ENCODE measurements at regions not wholly inside any gene's neighbourhood (a gene's known extent, or its start where the extent isn't known, plus 50 kb on each side); places are given as distances from the start of the nearest gene placed in this dataset.
A peak's percentile ranks its signal among the peaks of the same experiment; 100 is the strongest.

GRCh38 chr4:114334884-114335330, 263.7 kb upstream of the UGT8 start:
- TF ChIP-seq, protein P1, sequence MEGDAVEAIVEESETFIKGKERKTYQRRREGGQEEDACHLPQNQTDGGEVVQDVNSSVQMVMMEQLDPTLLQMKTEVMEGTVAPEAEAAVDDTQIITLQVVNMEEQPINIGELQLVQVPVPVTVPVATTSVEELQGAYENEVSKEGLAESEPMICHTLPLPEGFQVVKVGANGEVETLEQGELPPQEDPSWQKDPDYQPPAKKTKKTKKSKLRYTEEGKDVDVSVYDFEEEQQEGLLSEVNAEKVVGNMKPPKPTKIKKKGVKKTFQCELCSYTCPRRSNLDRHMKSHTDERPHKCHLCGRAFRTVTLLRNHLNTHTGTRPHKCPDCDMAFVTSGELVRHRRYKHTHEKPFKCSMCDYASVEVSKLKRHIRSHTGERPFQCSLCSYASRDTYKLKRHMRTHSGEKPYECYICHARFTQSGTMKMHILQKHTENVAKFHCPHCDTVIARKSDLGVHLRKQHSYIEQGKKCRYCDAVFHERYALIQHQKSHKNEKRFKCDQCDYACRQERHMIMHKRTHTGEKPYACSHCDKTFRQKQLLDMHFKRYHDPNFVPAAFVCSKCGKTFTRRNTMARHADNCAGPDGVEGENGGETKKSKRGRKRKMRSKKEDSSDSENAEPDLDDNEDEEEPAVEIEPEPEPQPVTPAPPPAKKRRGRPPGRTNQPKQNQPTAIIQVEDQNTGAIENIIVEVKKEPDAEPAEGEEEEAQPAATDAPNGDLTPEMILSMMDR (IDR thresholded peaks at IDR 0.05; ENCODE audit: control insufficient read depth, insufficient read depth, low read depth, low read length, missing control alignments), result no peak
- no peak overlapping the region for H3K4me3 ChIP-seq (ENCODE audit: control insufficient read depth, low read depth, low read length)
- DNase-seq (ENCODE audit: low read depth), result peak; percentile 16

DNA sequence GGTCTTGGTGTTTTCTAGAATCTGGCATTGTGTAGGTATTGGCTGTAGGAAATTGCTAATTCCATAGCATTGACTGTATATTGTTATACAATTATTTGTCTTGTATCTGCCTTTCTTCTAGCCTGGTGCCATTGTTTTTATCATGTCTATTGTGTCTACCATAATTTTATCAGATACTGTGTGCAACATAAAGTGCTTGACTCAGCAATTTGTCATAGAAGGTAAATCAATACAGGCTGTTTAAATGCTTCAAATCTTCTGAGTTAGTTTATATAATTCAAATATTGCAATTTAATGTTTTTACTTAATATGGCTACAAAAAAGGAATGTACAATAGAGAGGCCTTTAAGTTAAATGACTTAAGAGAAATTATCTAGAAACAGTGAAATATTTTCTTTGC, 263.3 kb upstream of the UGT8 start:
- no peak overlapping the region for H3K4me3 ChIP-seq (ENCODE audit: control insufficient read depth, low read depth, low read length)
- TF ChIP-seq, protein P1 (IDR thresholded peaks at IDR 0.05; ENCODE audit: control insufficient read depth, insufficient read depth, low read depth, low read length, missing control alignments), result no peak
- DNase-seq (ENCODE audit: low read depth), result no peak

DNA sequence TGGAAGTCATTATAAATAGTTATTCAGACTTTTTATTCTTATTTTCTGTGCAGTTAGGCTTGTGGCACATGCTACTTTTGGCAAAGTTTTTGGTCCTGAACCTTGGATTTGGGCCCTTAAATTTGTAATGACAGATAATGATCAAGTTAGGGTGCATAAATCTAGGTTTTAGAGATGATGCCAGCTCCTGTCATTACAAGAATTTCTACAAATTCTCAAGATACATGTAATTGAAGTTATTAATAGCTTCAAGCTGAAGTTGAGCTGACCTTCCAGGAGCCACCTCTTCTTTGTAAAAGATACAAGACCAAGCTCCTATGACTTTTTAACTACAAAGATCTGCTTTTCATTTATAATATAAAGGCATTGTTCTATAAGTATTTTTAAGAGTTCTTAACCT, 255.6 kb upstream of the UGT8 start:
- TF ChIP-seq, protein P1 (IDR thresholded peaks at IDR 0.05; ENCODE audit: control insufficient read depth, insufficient read depth, low read depth, low read length, missing control alignments), result no peak
- no peak overlapping the region for H3K4me3 ChIP-seq (ENCODE audit: control insufficient read depth, low read depth, low read length)
- DNase-seq (ENCODE audit: low read depth), result no peak

DNA sequence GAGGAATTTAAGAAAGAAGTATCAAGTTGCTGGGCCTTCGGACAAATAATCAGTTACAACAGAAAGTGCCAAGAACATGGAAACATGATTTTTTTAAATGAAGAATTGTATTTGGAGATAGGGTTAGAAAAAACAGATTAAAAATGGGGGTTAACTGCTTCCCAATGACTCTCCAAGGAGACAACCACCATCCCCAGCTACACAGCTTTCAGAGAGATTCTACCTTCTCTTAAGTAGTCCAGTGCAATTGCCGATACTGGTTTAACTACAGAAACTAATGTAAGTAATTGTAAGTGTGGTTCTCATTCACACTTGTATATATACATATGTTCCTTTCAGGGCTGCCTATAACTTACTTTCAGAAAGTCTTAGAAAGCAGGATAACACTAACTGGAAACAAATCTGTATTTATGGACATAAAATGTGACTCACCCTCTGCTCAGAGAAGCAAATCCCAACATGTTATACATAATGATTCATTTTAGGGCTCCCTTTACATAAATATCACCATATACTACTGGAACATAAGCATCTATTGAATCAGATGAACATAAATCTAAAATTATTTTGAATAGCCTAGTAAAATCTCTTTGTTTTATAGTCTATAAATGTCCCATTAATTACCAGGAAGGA, 248.9 kb upstream of the UGT8 start:
- TF ChIP-seq, protein P1 (IDR thresholded peaks at IDR 0.05; ENCODE audit: control insufficient read depth, insufficient read depth, low read depth, low read length, missing control alignments), result no peak
- DNase-seq (ENCODE audit: low read depth), result no peak
- H3K4me3 ChIP-seq (ENCODE audit: control insufficient read depth, low read depth, low read length), result no peak overlapping the region

DNA sequence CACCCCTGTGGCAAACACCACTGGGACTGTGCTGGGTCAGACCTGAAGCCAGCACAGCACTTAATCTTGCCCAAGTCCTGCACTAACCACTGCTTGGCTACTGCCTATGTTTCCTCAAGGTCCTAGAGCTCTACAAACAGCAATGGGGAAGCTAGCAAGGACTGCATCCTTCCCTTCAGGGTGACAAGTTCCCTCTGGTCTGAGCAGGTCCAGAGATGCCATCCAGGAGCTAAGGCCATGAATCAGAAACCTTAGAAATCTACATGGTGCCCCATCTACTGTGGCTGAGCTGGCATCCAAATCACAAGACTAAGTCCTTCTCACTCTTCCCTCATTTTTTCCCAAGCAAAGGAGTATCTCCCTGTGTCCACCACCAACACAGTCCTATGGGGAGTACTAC, 239.7 kb upstream of the UGT8 start:
- H3K4me3 ChIP-seq (ENCODE audit: control insufficient read depth, low read depth, low read length), result no peak overlapping the region
- DNase-seq (ENCODE audit: low read depth), result no peak
- TF ChIP-seq, protein P1 (IDR thresholded peaks at IDR 0.05; ENCODE audit: control insufficient read depth, insufficient read depth, low read depth, low read length, missing control alignments), result no peak

DNA sequence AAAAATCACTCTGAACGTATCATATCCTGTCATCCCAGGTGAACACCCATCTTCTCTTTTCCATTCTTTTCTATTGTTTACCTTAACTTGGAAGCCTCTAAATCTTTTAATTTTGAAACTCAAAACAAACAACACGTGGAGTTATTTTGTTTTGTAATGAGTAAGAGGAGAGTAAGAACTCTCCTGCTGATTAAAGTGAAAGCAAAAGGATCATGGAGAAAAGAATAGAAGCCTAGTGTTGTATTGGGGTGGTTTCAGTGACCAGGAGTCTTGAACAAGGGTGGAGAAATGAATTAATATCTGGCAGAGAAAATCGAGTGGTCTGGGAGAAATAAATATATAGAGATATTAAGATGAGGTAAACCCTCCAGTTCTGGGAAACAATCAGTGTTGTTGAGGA, 237.4 kb upstream of the UGT8 start:
- no peak overlapping the region for H3K4me3 ChIP-seq (ENCODE audit: control insufficient read depth, low read depth, low read length)
- no peak for DNase-seq (ENCODE audit: low read depth)
- TF ChIP-seq, protein P1 (IDR thresholded peaks at IDR 0.05; ENCODE audit: control insufficient read depth, insufficient read depth, low read depth, low read length, missing control alignments), result no peak

Measured in AG09309 (cell line).